NCI-H460 (cell line): ENCODE measurements at regions not wholly inside any gene's neighbourhood (a gene's known extent, or its start where the extent isn't known, plus 50 kb on each side); places are given as distances from the start of the nearest gene placed in this dataset.

ENCODE experiments used
- DNase-seq: peaks from one replicate; pipeline ENCODE4 v3.0.0-alpha.2; 2016; ENCODE audit warnings: low read depth; ENCODE audit errors: extremely low read depth

- no peak for DNase-seq
These were observed 158.8 kb downstream of the FGF18 start for GRCh38 chr5:171578049-171578828.

- DNase-seq = no peak
These were observed 159.5 kb downstream of the FGF18 start for GRCh38 chr5:171578829-171579491.

GRCh38 chr5:171579976-171580411 is 160.5 kb downstream of the FGF18 start:
- DNase-seq = no peak

GRCh38 chr5:171580502-171581265 is 161.2 kb downstream of the FGF18 start:
- no peak for DNase-seq

GRCh38 chr5:171581781-171582180 is 162.3 kb downstream of the FGF18 start:
- DNase-seq = no peak

- DNase-seq = no peak
These were observed 163.4 kb downstream of the FGF18 start for GRCh38 chr5:171582849-171583248.

GRCh38 chr5:171585981-171586380 is 166.5 kb downstream of the FGF18 start:
- DNase-seq = no peak

- DNase-seq = no peak
These were observed 167.0 kb downstream of the FGF18 start for GRCh38 chr5:171586436-171586835.

- DNase-seq = no peak
These were observed 168.6 kb downstream of the FGF18 start for GRCh38 chr5:171588046-171588445.

- DNase-seq = no peak
These were observed 169.3 kb downstream of the FGF18 start for GRCh38 chr5:171588790-171589189.

- no peak for DNase-seq
These were observed 170.0 kb downstream of the FGF18 start for GRCh38 chr5:171589461-171589860.

GRCh38 chr5:171592076-171592475 is 172.6 kb downstream of the FGF18 start:
- DNase-seq = no peak

- DNase-seq = no peak
These were observed 173.3 kb downstream of the FGF18 start for GRCh38 chr5:171592736-171593135.

GRCh38 chr5:171593401-171593800 is 174.0 kb downstream of the FGF18 start:
- no peak for DNase-seq

- no peak for DNase-seq
These were observed 174.5 kb downstream of the FGF18 start for GRCh38 chr5:171593976-171594375.

GRCh38 chr5:171595401-171595800 is 176.0 kb downstream of the FGF18 start:
- DNase-seq = no peak

- DNase-seq = no peak
These were observed 176.4 kb downstream of the FGF18 start for GRCh38 chr5:171595801-171596231.

GRCh38 chr5:171596391-171596878 is 177.0 kb downstream of the FGF18 start:
- no peak for DNase-seq

- no peak for DNase-seq
These were observed 178.6 kb downstream of the FGF18 start for GRCh38 chr5:171597946-171598640.

GRCh38 chr5:171598641-171599152 is 179.2 kb downstream of the FGF18 start:
- DNase-seq = no peak
